T-helper 2 cell treated with Interferon-gamma antibody and Interleukin-4, amounts not matched to agents 5 μg/mL and 100 μg/mL, for 36 hours (primary cell): ENCODE measurements at regions not wholly inside any gene's neighbourhood (a gene's known extent, or its start where the extent isn't known, plus 50 kb on each side); places are given as distances from the start of the nearest gene placed in this dataset.

Experiments
- DNase-seq: peaks from one replicate; pipeline ENCODE4 v3.0.0; 2021; ENCODE audit warnings: low spot score
- H3K27ac Mint-ChIP-seq: one replicate; pipeline ENCODE4 v1.8.0; 2021; ENCODE audit warnings: mild to moderate bottlenecking, mixed read lengths
- H3K27me3 Mint-ChIP-seq: one replicate; pipeline ENCODE4 v1.8.0; 2021; ENCODE audit warnings: low read depth, mixed read lengths
- H3K36me3 Mint-ChIP-seq: one replicate; pipeline ENCODE4 v1.8.0; 2021; ENCODE audit warnings: low read depth, mixed read lengths
- H3K4me1 Mint-ChIP-seq: one replicate; pipeline ENCODE4 v1.8.0; 2021; ENCODE audit warnings: low read depth, mixed read lengths
- H3K4me3 Mint-ChIP-seq: one replicate; pipeline ENCODE4 v1.8.0; 2022; ENCODE audit warnings: mild to moderate bottlenecking, moderate library complexity, mixed read lengths
- H3K9me3 Mint-ChIP-seq: one replicate; pipeline ENCODE4 v1.8.0; 2021; ENCODE audit warnings: mixed read lengths

DNA sequence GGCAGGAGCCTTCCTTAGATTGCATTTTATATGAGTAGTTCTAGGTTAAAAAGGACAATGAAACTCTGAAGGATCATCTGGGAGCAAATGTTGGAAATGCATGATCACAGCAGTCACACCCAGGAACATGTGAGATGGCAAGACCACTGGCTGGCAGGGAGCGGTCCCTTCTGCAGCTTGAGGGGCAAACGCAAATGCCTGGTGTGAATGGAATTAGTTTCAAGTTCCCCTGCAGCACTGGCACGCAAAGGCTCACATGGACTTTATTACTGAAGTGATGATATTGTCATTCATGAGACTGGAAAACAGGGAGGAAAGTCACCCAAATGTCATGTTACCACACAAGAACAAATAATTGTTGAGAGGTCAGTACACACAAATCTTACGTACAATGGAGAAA lies 223.3 kb downstream of the FBXO15 start:
- Mint-ChIP-seq H3K36me3 (no peaks in the 10 kb centered on the region), H3K4me3 (no peak overlapping the region), H3K4me1 (no peaks in the 10 kb centered on the region), H3K27ac (no peak overlapping the region), H3K9me3 (no peaks in the 10 kb centered on the region), H3K27me3 (no peaks in the 10 kb centered on the region)
- no peak for DNase-seq

DNA sequence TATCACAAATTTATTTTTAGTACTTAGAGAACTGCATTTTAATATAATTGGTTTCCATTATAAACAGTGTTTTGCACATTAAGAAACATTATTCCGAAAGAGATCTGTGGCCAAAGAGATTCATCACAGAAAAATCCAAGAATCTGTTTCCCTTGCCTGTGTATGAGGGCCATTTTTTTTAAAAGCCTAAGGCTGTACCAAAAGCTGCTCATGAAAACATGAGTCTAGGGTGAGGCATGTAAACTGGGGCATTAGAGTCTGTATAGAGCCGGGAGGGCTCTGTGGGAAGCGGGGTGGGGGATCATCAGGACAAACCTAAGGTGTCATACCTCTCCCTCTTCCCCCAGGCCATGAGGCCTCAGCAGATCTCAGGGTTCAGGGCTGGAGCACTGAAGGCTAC lies 223.8 kb downstream of the FBXO15 start:
- H3K4me3 Mint-ChIP-seq: no peak overlapping the region
- no peaks in the 10 kb centered on the region for H3K9me3 Mint-ChIP-seq
- H3K27me3 Mint-ChIP-seq: no peaks in the 10 kb centered on the region
- no peak for DNase-seq
- no peaks in the 10 kb centered on the region for H3K4me1 Mint-ChIP-seq
- H3K27ac Mint-ChIP-seq: no peak overlapping the region
- H3K36me3 Mint-ChIP-seq: no peaks in the 10 kb centered on the region

DNA sequence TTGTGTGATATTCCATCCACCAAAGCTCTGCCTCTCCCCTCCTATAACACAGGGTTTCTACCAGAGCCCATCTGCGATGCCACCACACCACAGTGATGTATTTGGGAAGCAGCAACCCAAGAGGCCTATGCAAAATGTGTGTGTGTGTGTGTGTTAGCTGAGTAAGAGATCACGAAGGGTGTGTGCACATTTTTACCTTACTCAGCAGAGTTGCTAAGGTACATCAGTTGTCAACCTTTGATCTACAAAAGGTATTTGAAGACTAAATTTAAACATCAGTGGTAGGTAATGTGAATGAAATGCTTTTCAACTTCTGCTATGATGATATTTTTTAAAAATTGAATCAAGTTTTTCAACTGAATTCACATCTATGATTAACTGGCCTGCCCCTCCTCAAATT lies 227.6 kb downstream of the FBXO15 start:
- Mint-ChIP-seq H3K9me3 (no peaks in the 10 kb centered on the region), H3K27me3 (no peaks in the 10 kb centered on the region), H3K4me3 (no peak overlapping the region), H3K27ac (no peak overlapping the region), H3K36me3 (no peaks in the 10 kb centered on the region), H3K4me1 (no peaks in the 10 kb centered on the region)
- DNase-seq: no peak

DNA sequence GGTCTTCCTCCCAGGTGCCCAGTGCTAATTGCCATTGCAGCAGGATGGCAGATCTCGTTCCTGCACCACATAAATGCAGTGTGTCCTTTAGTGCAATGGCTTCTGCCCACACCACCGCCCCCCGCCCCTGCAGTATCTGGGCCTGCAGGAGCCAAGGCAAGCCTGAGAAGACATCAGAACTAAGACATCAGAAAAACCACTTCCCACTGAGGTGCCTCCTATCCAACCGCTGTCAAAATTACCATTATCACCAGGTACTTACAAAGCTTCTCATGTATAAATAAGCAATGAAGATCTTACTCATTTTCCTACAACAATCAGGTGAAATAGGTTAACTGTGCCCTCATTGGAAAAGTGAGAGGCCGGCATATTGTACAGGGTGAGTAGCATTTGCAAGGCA lies 228.8 kb downstream of the FBXO15 start:
- H3K36me3 Mint-ChIP-seq: no peaks in the 10 kb centered on the region
- H3K4me3 Mint-ChIP-seq: no peak overlapping the region
- no peak overlapping the region for H3K27ac Mint-ChIP-seq
- H3K9me3 Mint-ChIP-seq: no peaks in the 10 kb centered on the region
- H3K27me3 Mint-ChIP-seq: no peaks in the 10 kb centered on the region
- DNase-seq: no peak
- H3K4me1 Mint-ChIP-seq: no peaks in the 10 kb centered on the region

DNA sequence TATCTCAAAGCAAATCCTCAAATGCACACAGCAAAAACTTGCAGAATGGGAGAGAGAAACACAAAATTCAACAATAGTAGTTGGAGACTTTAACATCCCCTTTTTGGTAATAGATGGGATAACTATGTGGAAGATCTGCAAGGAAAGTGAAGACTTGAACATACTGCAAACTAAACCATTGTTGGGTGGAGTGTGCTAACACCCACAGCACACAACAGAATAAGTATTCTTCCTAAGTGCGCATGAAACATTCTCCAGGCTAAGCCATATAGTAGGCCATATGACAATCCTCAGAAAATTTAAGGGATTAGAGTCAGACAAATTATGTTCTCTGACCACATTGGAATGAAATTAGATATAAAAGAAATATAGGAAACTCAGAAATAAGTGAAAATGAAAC lies 230.6 kb downstream of the FBXO15 start:
- Mint-ChIP-seq H3K27ac (no peak overlapping the region), H3K4me3 (no peak overlapping the region), H3K27me3 (no peaks in the 10 kb centered on the region), H3K4me1 (no peaks in the 10 kb centered on the region), H3K9me3 (no peaks in the 10 kb centered on the region), H3K36me3 (no peaks in the 10 kb centered on the region)
- DNase-seq: no peak

DNA sequence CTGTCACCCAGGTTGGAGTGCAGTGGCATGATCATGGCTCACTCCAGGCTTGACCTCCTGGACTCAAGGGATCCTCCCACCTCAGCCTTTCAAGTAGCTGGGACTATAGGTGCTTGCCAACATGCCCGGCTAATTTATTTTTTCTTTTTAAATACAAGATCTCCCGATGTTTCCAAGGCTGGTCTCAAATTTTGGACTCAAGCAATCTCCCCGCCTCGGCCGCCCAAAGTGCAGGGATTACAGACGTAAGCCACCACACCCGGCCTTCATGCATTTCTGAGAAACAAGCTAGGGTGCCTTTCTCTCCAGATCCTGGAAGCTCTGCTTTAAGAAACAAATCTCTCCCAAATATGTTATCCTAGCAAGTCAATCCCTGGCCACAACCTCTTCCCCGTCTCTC lies 234.1 kb downstream of the FBXO15 start:
- H3K27me3 Mint-ChIP-seq: no peaks in the 10 kb centered on the region
- H3K9me3 Mint-ChIP-seq: no peaks in the 10 kb centered on the region
- no peak overlapping the region for H3K4me3 Mint-ChIP-seq
- no peaks in the 10 kb centered on the region for H3K36me3 Mint-ChIP-seq
- no peaks in the 10 kb centered on the region for H3K4me1 Mint-ChIP-seq
- no peak for DNase-seq
- H3K27ac Mint-ChIP-seq: no peak overlapping the region

DNA sequence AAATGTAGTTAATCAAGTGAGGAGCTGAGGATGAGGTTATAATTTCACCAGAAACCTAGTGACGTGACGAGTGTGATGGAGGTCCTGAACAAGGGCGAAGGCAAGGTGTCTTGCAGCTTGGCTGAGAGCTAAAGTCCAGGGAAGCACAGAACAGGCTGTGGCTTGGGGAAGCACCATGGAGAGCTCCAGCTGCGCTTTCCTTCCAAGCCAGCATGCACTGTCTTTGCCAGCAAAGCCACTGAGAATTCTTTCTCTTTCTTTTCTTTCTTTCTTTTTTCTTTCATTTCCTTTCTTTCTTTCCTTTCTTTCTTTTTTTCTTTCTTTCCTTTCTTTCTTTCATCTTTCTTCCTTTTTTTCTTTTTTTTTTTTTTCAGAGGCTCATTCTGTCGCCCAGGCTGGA lies 239.3 kb downstream of the FBXO15 start:
- H3K36me3 Mint-ChIP-seq: no peaks in the 10 kb centered on the region
- H3K4me1 Mint-ChIP-seq: no peaks in the 10 kb centered on the region
- H3K27me3 Mint-ChIP-seq: no peaks in the 10 kb centered on the region
- no peaks in the 10 kb centered on the region for H3K9me3 Mint-ChIP-seq
- H3K27ac Mint-ChIP-seq: no peak overlapping the region
- no peak for DNase-seq
- no peak overlapping the region for H3K4me3 Mint-ChIP-seq

DNA sequence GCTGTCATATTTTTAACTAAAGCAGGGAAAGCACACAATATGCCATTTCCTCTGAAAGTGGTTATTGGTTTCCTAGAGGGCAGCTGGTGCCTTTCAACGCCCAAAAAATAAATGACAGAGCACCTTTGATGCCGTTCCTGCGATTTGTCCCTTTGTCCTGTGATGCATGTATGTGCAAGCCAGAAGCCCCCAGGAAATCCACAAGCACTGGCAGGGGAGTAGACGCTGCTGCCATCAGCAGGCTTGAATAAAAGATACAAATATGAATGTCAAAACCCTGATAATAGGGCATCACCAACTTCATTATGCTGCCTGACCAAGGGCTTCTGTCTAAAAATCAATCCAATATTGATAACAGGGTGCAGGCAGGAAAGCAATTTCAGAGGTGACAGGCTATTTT lies 246.1 kb downstream of the FBXO15 start:
- no peaks in the 10 kb centered on the region for H3K27me3 Mint-ChIP-seq
- no peak for DNase-seq
- H3K36me3 Mint-ChIP-seq: no peaks in the 10 kb centered on the region
- H3K4me1 Mint-ChIP-seq: no peaks in the 10 kb centered on the region
- no peaks in the 10 kb centered on the region for H3K9me3 Mint-ChIP-seq
- H3K27ac Mint-ChIP-seq: no peak overlapping the region
- no peak overlapping the region for H3K4me3 Mint-ChIP-seq

DNA sequence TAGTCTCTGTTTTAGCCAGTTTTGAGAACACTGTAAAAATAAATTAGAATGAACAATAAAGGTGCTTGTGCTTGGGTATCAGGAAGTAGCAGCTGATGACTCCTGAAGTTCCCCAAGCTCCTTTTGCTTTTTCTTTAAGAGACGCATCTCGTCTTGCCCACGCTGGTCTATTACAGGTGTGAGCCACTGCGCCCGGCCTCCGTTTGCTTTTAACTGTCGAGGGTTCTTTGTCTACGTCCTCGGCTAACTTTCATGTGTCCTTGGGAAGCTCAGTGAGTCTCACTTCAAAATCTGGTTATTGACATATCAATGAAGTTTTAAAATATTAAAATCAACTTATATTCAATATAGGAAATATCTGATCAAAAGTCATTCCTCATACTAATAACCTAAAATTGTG lies 246.5 kb downstream of the FBXO15 start:
- DNase-seq: no peak
- Mint-ChIP-seq H3K27ac (no peak overlapping the region), H3K4me3 (no peak overlapping the region), H3K4me1 (no peaks in the 10 kb centered on the region), H3K36me3 (no peaks in the 10 kb centered on the region), H3K27me3 (no peaks in the 10 kb centered on the region), H3K9me3 (no peaks in the 10 kb centered on the region)

DNA sequence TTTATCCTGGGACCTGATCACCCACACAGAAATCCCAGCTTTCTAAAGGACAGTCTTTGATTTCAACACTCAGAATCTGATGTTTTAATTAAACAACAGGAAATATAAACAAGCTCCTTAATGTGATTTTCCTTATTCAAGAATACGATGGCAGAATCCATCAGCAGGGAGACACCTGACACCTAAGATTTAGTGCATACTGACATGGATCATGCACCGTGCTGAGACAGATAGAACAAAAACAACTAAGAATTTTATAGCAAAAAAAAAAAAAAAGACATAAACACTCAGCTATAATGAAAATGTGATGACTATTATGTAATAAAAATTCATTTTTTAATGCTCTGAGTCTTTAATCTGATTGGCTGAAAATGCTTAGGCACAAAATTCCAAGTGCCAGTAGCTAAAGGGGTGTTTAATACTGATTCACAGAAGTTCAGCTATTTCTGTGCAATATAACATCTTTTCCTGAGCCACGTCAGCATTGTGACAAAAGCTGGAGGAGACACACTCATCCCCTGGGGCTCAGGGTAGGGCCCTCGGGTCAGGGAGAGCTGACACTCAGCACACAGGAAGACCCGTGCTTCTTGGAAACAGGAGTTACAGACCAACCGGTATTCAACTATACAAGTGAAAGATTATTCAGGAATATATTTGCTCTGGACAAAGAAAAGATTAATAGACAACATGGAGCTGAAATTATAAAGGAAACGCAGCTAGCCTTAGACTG lies 247.4 kb downstream of the FBXO15 start:
- H3K27me3 Mint-ChIP-seq: no peaks in the 10 kb centered on the region
- H3K27ac Mint-ChIP-seq: no peak overlapping the region
- no peaks in the 10 kb centered on the region for H3K9me3 Mint-ChIP-seq
- H3K36me3 Mint-ChIP-seq: no peaks in the 10 kb centered on the region
- H3K4me3 Mint-ChIP-seq: no peak overlapping the region
- no peak for DNase-seq
- no peaks in the 10 kb centered on the region for H3K4me1 Mint-ChIP-seq

DNA sequence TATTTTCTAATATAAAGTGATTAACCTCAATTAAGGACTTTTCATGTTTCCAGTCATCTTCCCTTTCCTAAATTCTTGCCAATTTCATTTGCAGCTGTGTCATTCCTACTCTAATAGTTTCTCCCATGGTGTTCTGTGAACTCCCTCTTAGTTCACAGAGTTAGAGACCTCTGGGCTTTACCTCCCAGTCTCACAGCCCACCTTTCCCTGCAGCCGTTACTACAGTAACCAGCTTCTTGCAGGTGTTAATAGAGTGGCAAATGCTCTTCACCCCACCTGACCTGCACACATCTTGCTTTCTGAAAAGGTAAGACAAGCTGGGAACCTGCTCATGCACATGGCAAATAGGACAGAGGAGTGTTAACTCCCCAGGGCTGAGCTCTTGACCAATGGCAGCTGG lies 250.1 kb downstream of the FBXO15 start:
- no peaks in the 10 kb centered on the region for H3K27me3 Mint-ChIP-seq
- no peak overlapping the region for H3K4me3 Mint-ChIP-seq
- no peaks in the 10 kb centered on the region for H3K4me1 Mint-ChIP-seq
- no peaks in the 10 kb centered on the region for H3K9me3 Mint-ChIP-seq
- DNase-seq: no peak
- H3K27ac Mint-ChIP-seq: no peak overlapping the region
- H3K36me3 Mint-ChIP-seq: no peaks in the 10 kb centered on the region

DNA sequence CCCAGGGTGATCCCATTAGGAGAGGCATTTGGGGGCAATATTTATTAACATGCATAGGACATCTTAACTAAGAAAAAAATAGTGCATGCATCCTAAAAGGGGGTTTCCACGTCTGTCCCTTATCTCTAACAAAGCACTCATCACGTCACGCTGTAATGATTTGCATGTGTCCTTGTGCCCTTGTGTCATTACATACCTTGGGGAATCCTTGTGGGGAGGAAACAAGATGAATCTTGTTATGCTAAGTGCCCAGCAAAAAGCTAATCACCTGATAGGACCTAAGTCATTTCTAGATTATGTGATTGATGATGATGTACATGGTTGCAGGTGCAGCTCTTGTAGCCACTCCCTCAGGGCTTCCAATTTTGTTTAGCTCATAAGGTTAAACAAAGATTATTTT lies 250.9 kb downstream of the FBXO15 start:
- Mint-ChIP-seq H3K4me3 (no peak overlapping the region), H3K9me3 (no peaks in the 10 kb centered on the region), H3K27me3 (no peaks in the 10 kb centered on the region), H3K4me1 (no peaks in the 10 kb centered on the region), H3K27ac (no peak overlapping the region), H3K36me3 (no peaks in the 10 kb centered on the region)
- no peak for DNase-seq

DNA sequence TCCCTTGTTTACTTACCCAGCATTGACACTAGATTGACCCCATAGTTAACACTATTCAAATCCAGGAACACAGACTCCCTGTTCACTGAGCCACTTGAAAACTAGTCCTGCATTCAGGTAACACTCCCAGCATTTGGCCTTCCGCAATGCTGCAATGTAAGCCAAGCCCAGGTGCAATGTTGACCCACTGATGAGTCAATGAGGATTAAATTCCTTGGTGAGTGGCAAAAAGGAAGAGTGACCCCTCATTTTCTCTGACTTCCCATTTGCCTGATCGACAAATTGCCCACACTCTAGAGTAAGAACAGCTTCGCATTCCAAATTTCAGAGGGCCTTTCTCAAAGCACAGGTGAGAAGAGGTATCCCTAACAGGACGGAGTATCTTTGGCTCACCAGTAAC lies 251.9 kb downstream of the FBXO15 start:
- Mint-ChIP-seq H3K9me3 (no peaks in the 10 kb centered on the region), H3K36me3 (no peaks in the 10 kb centered on the region), H3K4me1 (no peaks in the 10 kb centered on the region), H3K27me3 (no peaks in the 10 kb centered on the region), H3K4me3 (no peak overlapping the region), H3K27ac (no peak overlapping the region)
- DNase-seq: no peak

DNA sequence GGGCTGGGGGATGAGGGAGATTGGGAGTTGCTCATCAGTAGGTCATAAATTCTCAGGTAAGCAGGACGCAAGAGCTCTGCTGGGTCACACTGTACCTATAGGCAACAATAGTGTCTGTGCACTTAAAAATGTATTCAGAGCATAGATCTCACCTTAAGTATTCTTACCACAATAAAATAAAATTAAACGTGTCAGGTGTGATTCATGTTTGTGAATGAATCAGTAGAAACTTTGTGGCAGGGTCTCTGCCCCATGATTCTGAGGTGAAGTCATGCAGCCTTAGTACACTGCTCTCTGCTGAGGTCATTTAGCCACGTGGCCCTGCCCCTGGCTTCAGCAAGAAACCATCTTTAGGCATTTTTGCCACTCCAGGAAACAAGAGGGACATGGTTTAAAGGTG lies 253.8 kb downstream of the FBXO15 start:
- Mint-ChIP-seq H3K27me3 (no peaks in the 10 kb centered on the region), H3K27ac (no peak overlapping the region), H3K4me3 (no peak overlapping the region), H3K36me3 (no peaks in the 10 kb centered on the region), H3K9me3 (no peaks in the 10 kb centered on the region), H3K4me1 (no peaks in the 10 kb centered on the region)
- DNase-seq: no peak
